Cardiac fibroblast (primary cell): ENCODE measurements at regions not wholly inside any gene's neighbourhood (a gene's known extent, or its start where the extent isn't known, plus 50 kb on each side); places are given as distances from the start of the nearest gene placed in this dataset.

Experiments used
- DNase-seq, 2 donors: peaks; one replicate each; pipeline versions ENCODE4 v3.0.0 to v3.0.0-alpha.2; 2010; ENCODE audit warnings: low read depth in 2 of 2
- H3K4me3 ChIP-seq, 2 donors: replicated peaks in 1 of 2; 1 replicate in 1 of 2; 2 replicates in 1 of 2; pipeline ENCODE4 v1.5.1; 2011; ENCODE audit warnings: low read depth in 2 of 2, low read length in 2 of 2, mild to moderate bottlenecking in 2 of 2, moderate library complexity in 1 of 2
- CTCF ChIP-seq: IDR thresholded peaks from one replicate; pipeline ENCODE4 v1.5.1; 2011; ENCODE audit warnings: low read depth, mild to moderate bottlenecking, low read length, inconsistent platforms

DNA sequence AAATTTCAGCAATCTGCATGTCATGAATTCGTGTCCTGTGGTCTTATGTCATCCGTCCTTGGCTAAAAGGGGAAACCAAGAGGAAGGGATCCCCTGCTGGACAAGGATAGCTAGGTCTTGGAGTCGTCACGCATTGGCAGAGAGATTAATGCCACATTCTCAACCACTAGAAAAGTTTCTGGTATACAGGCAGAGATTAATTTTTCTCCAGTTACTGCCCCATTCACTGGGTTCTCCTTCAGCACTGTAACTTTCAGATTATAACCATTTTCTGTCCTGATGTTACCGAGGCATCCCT is 1060.6 kb upstream of the AUTS2 start:
- no peak for DNase-seq
- no peak overlapping the region for H3K4me3 ChIP-seq
- TF ChIP-seq CTCF, result no peak

- no peak for TF ChIP-seq CTCF
- H3K4me3 ChIP-seq, result no peak overlapping the region
- no peak for DNase-seq
Observed at GRCh38 chr7:68542831-68543230, 1055.4 kb upstream of the AUTS2 start.

GRCh38 chr7:68544851-68545250 is 1053.4 kb upstream of the AUTS2 start:
- no peak for DNase-seq
- no peak for TF ChIP-seq CTCF

DNA sequence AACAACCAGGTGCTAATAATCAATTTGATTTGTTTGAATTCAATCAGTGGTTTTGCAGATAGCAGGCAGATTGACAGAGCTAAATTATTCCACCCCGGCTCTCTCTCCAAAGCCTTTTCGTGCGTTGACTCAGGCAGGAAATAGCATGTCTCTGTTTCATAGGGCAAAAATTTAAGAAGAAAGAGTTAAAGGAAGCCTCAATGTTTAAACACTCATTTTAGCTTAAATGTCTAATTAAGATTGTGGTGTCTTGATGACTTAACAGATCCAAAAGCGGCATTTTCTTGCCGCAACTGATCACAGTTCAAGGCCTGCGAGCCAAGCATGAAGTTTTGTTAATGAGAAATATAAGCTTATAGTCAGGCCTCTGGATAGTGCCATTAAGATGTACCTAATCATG is 1051.1 kb upstream of the AUTS2 start:
- no peak overlapping the region for H3K4me3 ChIP-seq
- no peak for TF ChIP-seq CTCF
- DNase-seq, result no peak

More at GRCh38 chr7:68544851-68545250, 1053.4 kb upstream of the AUTS2 start:
- no peak overlapping the region for H3K4me3 ChIP-seq

DNA sequence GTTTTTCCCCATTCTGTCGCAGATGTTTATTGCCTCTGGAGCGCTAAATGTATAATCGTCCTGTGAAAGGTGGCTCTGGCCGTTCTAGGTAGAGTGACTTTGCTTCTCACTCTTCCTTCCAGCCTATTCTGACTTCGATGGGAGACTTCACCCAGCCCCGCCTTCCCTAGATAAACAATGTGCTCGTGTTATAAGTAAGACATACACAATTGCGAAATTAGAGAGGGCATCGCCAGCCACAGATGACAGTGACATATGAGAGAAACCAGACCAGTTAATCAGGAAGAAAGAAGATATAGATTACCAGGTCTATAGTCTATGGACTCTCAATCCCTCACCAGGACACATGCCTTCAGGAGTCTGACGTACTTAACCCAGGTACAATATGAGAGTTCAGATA is 1050.5 kb upstream of the AUTS2 start:
- no peak for TF ChIP-seq CTCF
- DNase-seq, result no peak
- no peak overlapping the region for H3K4me3 ChIP-seq

DNA sequence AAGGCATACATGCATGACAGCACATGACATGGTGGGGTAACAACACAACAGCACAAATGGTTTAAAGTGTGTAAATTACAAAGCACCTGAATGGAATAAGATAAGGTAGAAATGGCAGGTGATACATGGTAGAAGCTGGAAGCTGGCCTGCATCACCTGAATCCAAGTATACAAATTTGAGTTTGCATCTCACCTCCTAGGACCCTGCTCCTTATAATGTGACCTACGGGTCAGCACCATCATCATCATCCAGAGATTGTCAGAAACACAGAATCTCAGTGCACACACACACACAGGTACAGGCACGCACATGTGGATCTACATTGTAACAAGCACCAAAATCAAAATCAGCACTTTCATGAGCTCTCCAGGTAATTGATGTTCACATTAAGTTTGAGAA is 1048.2 kb upstream of the AUTS2 start:
- no peak for DNase-seq
- TF ChIP-seq CTCF, result no peak
- H3K4me3 ChIP-seq, result no peak overlapping the region

DNA sequence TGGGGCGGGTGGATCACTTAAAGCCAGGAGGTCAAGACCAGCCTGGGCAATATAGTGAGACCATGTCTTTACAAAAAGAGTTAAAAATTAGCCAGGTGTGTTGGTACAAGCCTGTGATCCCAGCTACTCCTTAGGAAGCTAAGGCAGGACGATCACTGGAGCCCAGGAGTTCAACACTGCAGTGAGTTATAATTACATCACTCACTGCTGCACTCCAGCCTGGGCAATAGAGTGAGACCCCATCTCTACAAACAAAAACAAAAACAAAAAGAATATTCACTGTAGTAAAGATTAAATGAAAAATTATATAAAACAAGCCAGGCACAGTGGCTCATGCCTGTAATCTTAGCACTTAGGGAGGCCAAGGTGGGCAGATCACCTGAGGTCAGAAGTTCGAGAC is 1047.6 kb upstream of the AUTS2 start:
- DNase-seq, result no peak
- H3K4me3 ChIP-seq, result no peak overlapping the region
- no peak for TF ChIP-seq CTCF
